ENCODE measurements at regions not wholly inside any gene's neighbourhood (a gene's known extent, or its start where the extent isn't known, plus 50 kb on each side); places are given as distances from the start of the nearest gene placed in this dataset.

DNA sequence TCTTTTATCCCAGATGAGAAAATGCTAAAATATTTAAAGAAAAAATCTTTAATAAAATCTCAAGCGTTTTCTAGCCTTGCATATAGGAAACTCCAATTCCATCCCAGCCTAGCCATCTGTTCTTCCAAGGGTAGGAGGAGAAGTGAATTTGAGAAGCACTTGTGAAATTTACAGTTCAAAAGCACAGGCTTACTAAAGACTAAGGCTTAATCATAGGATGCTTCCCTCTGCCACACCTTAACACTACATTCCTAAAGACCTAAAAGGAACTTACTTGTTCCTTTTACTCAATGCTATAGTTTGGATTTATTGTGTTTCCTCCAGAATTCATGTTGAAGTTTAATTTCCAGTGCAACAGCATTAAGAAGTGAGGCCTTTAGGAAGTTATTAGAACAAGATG is 764.8 kb upstream of the CADM2 start:
- TF ChIP-seq POLR2A (IDR thresholded peaks at IDR 0.05) (no peak), CTCF (IDR thresholded peaks at IDR 0.05) (no peak), POLR2AphosphoS5 (IDR thresholded peaks at IDR 0.05) (no peak)

All from transverse colon (tissue), 4 donors.